NAMALWA (cell line): ENCODE measurements at regions not wholly inside any gene's neighbourhood (a gene's known extent, or its start where the extent isn't known, plus 50 kb on each side); places are given as distances from the start of the nearest gene placed in this dataset.
"Not testable (repeated sequence)": the region's sequence is repeated elsewhere in the genome, so short reads cannot be mapped to it uniquely, and the experiment has no call there.

Experiments
- DNase-seq: peaks from one replicate; pipeline ENCODE4 v3.0.0-alpha.2; 2015; ENCODE audit warnings: low spot score

DNA sequence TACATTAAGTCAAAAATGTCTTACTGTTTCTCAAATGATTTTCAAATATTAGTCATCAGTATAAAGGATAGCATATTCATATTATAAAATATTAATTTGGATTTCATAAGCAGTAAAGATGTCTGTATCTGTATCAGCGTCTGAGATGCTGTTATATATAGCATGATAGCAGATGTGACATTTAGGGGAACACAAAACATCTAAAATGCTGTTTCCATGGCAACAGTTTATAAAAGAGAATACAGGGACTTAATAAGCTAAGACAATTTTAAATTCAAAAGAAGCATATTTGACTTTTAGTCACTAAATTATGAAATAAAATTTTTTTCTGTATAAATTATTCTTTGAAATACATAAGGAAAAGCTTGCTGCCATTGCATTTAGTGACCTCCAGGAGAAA is 432.2 kb downstream of the PDGFC start:
- no peak for DNase-seq

DNA sequence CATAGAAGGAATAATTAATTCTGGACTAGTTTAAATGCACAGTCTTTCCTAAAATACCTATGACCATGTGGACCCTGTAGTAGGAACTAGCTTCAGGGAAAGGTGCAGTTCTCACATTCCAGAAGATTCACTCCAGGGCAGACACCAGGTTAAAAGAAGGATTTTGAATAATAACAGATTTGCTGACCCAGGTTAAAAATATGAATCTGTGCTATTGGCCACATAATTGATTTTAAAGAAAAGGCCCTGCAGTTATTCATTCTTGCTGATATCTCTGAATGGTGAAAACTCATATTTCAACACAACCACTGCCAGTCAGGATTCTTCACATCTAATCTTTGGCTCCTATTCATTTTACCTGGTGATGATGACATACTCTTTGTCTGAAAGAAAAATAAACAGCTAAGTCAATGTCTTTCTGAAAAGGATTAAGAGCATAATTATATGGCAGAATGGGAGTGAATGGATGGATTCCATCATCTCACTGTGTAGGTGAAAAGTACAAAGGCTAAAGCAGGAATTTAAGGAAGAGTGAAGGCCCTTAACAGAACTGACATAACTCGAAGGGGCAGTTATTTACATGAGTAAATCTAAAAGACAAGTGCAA is 432.8 kb downstream of the PDGFC start:
- no peak for DNase-seq

DNA sequence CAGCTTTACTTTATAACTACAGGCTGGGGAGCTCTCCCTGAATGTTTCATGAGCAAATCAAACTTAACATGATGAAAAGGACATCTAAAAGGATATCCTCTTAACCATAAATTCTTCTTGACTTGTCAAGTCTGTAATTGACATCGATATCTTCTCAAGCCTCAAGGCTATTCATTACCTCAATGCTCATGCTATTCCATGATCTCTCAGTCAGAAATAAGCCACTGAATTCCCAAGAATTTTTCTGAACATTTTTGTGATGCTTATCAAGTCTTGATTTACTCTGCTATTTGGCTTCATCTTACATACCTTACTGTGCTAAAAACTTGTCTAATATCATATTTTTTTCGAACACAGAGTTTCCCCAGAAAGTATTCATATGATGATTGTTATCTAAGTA is 433.4 kb downstream of the PDGFC start:
- DNase-seq = no peak

DNA sequence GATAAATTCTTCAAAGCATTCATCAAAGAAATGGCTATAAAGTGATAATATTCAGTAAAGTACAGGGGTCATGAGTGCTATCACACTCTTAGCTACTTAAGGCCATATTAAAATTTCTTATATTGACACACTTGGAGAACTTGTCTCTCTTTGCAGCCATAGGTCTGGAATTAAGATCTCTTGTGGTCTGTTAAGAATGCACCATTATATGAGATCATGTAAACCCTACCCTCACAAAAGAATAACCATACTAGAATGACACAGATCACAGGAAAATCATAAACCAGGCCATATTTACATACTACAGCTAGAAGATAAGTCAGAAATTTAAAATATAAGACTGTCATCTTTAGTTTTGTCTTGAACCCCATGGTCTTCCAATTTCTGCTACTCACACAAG is 434.3 kb downstream of the PDGFC start:
- no peak for DNase-seq

DNA sequence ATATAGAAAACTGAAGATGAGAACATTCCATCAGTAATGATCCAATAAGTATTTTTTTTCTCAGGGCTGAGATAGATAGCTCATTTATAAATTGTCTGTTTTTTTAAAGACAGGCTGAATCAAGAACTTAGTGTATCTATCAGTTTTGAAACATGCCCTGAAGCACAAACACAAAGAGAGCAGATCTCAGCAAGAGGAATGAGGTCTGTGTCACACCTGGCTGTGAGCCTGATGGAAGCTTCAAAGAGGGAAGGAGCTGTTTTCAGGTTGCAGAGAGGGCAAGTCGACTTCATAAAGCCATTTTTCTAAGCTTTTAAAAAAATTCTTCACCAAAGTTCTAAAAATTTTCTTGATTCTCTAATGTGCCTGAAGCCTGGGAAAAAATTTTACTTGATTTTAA is 434.9 kb downstream of the PDGFC start:
- DNase-seq = no peak

DNA sequence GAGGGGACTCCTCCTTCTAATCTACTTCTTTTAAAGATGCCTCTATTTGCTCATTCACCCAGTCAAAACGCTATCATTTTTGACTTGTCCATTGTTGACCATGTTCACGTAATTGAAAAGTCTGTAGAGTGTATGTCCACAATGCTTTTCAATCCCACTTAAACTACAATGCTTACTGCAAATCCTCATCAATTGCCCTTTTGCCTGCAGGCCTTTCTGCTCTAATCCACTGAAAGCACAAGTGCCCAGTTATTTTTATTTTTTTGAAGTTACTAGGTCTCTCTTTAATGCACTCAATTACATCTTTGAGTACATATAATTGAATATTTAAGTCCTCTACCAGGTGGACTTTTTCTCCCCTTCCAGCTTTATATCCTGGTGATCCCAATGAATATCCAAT is 437.4 kb downstream of the PDGFC start:
- DNase-seq = no peak

DNA sequence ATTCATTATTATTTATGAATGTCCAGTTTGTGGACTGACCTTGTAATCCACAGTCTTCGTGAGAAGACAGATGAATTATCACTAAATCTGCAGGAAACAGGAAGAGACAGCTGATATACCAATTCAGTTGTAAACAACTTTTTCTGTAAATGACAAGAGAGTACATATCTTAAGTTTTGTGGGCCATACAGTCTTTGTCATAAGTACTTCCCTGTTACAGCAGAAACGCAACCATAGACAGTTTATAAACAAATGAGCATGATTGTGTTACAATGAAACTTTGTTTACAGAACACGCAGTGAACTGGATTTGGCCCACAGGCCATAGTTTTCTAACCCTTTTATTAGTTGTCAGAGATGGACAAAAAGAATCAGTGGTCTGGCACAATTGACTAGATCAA is 443.4 kb downstream of the PDGFC start:
- no peak for DNase-seq

DNA sequence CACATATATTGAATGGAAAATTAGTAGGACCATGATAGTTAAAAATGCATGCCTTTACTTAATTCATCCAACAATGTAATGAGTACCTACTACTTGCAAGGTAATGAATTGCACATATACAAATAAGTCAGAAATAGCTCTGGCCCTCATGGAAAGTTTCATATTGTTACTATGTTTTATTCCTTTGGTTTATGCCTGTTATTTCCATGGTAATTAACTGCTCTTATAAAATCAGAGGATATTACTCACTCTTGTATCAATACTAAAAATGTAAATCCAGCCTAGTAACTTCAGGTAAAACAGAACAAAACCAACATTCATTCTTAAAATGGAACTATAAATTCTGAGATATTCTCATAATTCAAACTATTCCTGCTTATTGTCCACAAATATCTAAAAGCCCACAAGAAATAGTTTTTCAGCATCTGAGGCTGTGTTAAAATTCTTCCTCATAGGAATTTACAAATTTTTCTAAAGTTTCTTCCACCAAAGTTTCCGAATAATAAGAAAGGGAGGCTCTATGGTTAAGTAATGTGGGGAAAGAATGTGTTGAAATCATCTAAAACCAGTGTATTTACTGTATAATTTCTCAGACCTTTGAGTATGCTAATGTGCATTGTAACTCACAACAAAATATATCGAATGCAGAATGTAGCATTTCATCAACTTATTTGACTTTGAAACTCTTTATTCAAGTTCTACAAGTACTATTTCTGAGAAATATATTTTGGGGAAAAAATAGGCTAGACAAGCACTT is 444.2 kb downstream of the PDGFC start:
- DNase-seq = no peak

DNA sequence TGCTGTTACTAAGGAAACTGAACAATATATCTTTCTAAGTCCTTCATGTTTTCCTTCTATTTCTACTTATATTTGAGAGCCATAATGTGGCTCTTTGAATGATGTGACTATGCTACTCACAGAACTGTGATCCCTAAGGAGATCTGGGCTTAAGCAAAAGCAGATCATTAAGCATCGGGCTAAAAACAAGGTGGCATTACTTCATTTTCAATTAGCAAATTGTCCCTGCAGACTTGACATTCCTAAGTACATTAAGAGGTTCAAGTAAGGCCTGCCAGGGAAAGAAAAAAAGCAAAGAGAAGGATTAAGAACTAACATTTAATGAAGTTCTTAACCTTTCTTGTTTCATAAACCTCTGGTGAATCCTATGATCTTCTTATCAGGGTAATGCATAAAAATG is 447.6 kb downstream of the PDGFC start:
- DNase-seq = no peak

DNA sequence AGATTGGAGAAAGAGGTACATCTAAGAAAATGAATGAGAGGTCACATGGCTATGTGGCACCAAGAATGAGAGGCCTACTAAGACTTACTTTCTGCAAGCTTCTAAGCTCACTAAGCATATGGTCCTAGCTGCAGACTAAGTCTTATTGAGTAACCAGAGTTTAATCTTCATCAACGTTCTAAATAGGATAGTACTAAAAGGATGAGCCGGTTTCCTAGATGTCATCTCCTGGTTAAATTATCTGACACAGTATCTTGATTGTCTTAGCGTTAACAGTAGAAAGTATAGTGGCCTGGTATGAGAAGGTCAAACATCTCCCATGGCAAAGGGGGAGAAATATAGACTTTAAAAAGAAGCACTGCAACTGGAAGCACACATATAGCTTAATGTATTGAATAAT is 448.1 kb downstream of the PDGFC start:
- no peak for DNase-seq

DNA sequence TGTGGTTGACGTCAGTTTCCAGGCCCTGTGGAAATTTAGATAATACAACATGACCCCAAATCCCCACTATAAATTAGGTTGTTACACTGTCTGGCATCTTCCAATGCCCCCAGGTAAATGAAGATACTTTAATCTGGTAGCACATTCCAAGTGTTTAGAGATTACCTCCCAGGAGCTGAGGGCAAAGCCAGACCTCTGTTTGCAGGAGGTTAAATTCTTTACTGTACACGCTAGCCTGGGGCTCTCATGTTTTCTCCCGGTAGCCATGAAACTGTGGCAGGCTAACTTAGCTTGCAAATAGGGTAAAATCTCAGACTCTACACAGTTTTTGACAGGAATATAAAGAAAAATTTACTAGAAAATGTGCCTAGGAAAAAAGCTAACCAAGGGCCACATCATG is 450.0 kb downstream of the PDGFC start:
- no peak for DNase-seq

DNA sequence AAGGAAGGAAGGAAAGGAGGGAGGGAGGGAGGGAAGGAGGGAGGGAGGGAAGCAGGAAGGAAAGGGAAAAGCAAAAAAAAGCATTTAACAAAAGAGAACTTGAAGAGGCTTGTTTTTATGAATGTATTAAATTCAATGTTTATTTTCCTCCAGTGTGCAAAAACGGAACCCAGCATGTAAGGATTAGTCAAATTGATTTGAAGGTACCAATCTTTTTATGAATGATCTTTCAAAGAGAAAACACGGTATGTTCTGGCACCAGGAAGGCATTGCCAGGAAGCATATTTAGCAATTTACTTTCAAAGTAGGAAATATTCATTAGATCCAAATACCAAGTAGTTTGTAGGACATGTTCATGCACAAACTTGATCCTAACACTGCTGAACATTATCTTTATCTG is 453.6 kb downstream of the PDGFC start:
- DNase-seq = no peak

DNA sequence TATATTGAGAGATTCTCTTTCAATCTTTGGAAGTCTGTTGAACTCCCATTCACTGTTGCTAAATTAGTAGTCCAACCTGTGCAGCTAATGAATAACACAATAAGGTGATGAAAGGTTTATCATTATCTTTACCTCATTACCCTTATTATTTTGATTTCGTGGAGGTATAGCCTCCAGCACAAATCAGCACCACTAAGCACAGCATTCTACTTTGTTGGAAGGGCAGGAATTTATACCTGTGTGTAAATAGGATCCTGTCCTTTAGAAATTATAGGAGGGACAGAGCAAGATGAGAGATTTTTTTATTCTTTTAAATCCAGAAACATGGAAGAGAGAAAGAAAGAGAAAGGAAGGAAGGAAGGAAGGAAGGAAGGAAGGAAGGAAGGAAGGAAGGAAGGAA is 454.1 kb downstream of the PDGFC start:
- no peak for DNase-seq

DNA sequence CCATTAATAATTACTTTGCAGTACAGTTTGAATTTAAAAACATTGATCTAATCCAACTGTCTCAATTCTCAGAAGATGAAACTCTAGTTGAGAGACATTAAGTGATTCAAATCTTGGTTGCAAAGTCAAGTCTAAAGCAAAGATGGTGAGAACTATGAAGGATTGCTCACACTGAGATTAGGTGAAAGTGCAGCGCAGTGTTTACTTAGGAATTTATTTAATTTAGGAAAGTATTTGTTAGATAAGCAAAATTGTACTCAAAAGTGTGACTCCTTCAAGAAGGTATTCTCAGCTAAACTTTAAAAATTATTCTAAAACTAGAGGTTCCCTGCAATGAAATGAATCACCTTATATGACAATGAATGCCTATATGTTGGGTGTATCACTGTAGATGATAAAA is 454.9 kb downstream of the PDGFC start:
- DNase-seq = no peak

DNA sequence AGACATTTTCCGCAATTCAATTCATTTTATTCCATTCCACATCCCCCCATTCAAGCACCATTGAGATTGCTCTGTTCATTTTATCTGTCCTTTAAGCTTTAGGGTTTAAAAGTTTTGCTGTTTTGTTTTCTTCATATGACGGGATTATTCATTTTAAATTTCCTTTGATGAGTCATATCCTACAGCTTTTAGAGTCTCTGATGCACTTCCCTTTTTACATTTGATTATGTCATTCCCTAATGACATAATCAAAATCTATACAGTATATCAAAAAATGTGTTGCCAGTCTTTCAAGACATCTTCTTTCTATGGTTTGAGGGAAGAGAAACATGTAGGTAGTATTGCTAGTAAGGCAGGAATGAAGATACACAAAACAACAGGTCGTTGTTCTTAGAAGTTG is 456.3 kb downstream of the PDGFC start:
- DNase-seq = no peak

DNA sequence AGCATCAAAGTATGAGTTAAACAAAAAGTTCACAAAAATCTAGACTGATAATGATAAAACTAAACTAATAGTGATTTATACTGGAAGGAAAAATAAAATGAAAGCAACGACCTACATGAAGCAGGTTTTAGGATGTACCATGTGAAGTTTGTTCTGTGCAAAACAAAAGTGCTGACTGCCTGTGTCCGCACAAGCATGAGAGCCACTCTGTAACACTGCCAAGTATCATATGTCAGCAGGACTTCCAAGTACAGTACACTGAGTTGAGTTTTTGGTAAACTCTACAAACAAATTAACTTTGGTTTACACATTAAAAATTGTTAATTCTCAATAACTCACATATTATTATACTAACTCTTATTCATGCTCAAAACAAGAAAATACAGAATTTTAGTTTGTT is 459.0 kb downstream of the PDGFC start:
- no peak for DNase-seq

DNA sequence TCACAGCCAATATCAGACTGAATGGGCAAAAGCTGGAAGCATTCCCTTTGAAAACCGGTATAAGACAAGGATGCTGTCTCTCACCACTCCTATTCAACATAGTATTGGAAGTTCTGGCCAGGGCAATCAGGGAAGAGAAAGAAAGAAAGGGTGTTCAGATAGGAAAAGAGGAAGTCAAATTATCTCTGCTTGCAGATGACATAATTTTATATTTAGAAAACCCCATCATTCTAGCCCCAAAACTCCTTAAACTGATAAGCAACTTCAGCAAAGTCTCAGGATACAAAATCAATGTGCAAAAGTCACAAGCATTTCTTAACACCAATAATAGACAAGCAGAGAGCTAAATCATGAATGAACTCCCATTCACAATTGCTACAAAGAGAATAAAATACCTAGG is 461.7 kb downstream of the PDGFC start:
- DNase-seq = not testable (repeated sequence)

DNA sequence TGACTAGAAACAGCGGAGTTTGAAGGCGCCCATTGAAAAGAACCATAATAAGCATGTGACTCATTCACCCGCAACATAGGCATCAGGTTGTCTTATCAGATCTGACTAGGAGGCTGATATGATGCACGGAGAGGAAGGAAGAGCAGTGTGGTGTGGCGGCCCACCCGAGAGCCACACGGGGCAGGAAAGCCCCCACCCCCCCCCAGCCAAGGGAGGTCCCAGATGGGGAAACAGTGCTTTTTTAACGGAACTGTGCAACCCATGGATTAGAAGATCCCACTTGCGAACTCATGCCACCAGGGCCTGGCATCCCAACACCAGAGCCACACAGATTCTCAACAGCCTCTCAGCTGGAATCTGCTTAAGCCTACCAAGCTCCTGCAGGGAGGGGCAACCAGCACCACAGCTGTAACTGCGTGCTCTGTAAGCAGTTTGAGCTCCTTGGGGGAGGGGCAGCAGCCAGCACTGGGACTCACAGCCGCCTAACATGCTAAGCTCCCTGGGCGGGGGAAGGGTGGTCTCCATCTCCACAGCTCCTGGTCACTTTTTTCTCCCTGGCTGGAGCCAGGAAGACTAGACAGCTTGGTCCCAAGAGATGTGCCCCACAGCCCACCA is 466.2 kb downstream of the PDGFC start:
- DNase-seq = no peak

DNA sequence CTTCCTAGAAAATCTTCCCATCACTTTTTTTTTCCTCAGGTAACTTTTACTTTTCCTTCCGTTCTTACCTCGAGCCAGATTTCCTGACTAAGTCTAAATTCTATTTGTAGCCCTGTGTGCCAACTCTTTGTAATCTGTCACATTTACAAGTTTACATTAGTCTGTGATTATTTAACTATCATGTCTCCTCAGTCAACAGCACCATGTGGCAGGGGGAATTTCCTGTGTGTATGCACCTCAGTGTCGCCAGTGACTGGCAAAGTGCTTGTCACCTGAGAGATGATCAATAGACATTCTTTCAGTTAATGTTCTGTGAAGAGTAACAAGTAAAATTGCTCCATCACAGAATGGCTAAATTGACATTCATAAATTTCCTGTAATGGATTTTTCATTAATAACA is 468.5 kb downstream of the PDGFC start:
- DNase-seq = no peak

DNA sequence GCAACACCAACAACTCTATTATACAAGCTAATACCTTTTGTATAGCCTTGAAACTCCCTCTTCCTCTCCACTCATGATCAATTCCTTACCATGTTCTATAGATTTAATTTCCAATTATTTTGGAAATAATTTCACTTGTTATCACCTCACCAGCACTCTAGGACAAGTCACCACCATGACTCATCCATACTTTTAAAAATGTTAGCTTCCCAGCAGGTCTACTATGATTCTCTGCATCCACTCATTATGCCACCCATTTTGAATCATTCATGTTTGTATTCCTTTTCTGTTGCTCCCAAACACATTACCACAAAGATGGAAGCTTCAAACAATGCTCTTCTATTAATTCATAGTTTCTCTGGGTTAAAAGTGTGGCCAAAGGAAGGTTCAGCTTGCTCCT is 469.6 kb downstream of the PDGFC start:
- no peak for DNase-seq

DNA sequence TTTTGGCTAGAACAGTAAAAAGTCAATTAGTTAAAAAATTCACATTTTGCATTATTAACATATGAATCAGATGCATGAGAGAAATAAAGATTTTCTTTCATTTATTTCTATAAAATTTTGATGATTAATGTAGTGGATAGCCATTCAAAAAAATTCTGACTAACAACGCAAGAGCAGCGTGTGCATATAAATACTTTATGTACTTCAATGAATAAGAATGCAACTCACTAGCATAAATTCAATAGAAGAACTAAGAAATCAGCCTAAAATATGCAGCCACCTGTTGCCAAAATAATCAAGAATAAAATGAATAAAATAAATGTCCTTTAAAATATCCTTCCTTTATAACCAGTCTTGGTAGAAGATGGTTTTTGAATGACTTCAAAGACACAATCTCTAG is 471.9 kb downstream of the PDGFC start:
- DNase-seq = no peak

DNA sequence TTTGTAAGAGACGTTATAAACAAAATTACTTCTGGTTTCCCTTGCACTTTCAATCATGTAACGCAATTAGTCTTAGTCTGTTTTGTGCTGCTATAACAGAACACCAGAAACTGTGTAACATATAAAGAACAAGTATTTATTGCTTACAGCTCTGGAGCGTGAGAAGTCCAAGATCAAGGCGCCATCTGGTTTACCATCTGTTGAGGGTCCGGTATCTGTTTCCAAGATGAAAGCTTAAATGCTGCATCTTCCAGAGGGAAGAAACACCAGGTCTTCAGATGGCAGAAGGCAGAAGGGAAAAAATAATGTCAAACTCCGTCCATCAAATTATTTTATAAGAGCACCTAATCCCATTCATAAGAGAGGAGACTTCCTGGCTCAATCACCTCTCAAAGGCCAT is 474.1 kb downstream of the PDGFC start:
- DNase-seq = no peak

DNA sequence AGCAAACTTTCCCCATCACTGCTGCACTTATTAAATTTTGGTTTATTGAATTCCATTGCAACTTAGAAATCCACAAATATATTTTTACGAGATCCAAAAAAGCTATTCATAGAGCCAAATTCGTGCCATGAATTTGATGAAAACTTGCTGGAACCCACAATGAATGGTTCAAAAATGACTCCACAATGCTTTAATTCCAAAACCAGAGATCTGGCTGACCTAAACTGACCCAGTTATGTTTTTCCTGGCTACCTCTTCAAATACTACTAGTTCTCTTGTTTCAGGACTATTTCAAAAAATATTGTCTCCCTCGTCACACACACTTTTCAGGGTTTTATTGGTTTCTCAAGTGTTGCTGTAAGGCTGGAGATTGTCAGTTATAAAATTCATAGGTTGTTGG is 474.8 kb downstream of the PDGFC start:
- DNase-seq = no peak

DNA sequence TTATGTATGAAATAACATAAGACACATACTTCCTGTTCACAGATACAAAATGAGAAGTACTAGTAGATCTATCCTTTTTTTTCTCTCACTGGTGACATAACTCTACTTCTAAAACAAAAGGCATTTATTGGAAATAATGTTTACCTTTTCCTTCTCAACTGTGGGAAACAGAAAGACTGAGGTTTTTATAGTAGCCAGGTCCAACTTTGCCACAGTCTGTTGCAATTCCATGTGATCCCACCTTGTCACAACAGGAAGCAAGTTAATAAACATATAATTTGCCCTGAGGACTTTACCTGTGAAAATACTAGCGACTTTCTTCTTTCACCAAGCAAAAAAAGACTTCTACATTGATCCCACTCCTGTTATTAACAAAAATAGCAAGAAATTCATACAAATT is 475.8 kb downstream of the PDGFC start:
- DNase-seq = no peak
